ENCODE measurements at regions not wholly inside any gene's neighbourhood (a gene's known extent, or its start where the extent isn't known, plus 50 kb on each side); places are given as distances from the start of the nearest gene placed in this dataset.
"Not testable (repeated sequence)": the region's sequence is repeated elsewhere in the genome, so short reads cannot be mapped to it uniquely, and the experiment has no call there.

DNA sequence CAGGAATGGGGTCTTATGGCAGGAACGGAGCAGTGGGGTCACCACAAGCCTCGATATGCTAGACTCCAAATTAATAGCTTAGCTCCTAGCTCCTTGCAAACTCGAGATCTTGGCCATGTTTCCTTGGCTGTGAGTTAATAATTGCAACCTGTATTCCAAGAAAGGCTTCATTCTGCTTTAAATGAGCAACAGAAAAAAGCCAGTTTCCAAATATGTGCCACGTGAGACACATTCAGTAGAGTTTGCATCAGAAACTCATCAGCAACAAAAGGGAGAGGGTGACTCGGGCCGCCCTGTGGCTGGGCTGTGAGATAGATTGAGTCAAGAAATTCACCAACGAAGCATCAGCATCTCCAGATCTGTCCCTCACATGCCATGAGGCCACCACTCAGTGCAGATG is 112.0 kb downstream of the NPTX2 start:
- DNase-seq, result no peak

DNA sequence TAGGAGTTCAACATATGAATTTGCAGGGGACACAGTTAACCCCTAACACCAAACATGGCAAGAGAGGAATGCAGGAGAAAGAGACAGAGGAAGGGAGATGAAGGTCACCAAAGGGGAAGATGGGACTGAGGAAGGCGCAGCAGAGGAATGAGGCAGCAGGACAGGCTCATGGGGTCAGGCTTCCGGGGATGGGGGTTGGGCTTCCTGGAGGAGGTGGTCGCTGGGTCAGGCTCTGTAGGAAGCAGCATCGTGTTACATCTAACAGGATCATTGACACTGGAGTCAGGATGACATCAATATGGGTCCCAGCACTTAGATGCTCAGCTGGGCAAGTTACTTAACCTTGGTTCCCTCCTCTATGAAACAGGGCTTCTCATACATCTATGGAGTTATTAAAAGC is 113.2 kb downstream of the NPTX2 start:
- no peak for DNase-seq

DNA sequence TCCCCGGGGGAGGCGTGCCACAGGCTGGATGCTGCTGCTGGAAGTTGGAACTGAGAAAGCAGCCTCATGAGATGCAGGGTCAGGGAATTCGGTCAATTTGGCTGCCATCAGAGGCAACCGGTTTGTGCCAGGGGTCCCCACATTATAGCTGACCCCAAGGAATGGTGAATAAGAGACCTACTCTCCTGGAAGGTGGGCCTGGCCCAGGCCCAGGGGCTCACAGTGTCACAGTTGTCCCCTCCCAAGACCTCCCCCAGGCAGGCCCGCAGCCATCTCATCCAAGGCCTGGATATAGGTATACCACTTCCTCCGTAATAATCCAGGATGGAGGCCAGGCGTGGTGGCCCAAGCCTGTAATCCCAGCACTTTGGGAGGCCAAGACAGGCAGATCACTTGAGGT is 114.6 kb downstream of the NPTX2 start:
- DNase-seq, result no peak

DNA sequence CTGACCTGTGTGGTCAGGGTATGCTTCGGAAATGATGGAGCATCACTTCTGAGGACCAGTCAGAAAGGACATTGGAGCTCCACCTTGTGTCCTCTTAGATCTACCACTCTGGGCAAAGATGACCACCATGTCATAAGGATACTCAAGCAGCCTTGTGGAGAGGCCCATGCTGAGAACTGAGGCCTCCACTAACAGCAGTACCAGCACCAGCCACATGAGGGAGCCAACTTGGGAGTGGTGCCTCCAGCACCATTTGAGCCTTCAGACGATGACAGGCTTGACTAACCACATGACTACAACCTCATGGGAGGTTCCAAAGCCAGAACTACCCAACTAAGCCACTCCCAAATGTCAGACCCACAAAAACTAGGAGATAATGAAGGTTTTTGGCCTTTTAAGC is 116.0 kb downstream of the NPTX2 start:
- DNase-seq, result peak; percentile 69

DNA sequence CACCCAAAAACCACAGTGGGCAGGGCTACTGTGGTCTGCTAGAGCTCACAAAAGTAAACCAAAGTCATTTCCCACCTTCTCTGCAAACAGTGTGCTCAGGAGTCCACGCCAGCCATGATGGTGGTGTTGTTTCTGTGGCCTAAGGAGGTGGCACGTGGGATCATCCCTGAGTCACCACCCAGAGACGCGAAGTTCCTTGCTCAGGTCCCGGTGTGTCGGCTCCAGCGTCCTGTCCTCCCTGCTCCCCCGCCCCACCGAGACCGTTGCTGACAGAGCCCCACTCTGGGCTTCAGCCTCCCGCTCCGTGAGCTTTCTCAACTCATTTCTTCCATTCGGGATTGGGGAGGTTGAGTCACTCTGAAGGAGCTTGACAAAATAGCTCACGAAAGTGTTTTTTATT is 118.7 kb downstream of the NPTX2 start:
- no peak for DNase-seq

DNA sequence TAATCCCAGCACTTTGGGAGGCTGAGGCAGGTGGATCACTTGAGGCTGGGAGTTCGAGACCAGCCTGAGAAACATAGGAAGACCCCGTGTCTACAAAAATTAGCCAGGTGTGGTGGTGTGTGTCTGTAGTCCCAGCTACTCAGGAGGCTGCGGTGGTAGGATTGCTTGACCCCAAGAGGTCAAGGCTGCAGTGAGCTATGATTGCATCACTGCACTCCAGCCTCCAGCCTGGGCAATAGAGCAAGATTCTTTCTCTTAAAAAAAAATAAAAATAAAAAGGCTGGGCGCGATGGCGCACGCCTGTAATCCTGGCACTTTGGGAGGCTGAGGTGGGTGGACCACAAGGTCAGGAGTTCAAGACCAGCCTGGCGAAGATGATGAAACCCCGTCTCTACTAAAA is 119.4 kb downstream of the NPTX2 start:
- not testable (repeated sequence) for DNase-seq

DNA sequence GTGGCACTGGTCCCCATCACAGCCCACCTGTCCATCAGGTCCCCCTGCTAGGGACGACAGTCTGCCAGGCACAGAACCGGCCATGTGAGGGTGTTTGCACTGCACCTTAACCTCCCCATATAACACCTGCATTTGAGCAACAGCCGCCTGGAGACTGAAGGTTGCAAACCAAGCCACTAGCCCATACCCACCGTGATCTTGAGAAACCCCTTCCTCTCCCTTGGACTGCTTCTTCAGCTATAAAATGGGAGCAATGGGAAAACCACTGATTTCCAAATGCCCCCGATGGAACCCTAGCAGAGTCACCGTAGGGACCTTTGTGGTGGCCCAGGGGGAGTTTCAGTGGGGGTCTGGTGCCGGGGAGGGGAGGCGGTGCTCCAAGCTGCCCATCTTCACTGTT is 120.1 kb downstream of the NPTX2 start:
- no peak for DNase-seq

DNA sequence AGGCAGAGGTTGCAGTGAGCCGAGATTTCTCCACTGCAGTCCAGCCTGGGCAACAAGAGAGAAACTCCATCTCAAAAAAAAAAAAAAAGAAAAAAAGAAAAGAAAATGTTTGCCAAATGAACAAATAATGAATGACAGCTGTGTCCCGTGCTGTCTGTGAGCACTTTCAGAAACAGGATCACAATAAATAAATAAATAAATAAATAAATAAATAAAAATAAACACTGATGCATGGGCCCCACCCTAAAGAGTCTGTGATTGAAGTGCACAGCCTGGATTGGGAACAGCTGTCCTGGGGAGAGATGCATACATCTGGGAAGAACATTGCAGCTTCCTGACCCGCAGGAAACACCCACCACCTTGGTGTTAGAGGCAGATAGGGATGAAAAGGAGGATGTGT is 123.6 kb downstream of the NPTX2 start:
- no peak for DNase-seq

DNA sequence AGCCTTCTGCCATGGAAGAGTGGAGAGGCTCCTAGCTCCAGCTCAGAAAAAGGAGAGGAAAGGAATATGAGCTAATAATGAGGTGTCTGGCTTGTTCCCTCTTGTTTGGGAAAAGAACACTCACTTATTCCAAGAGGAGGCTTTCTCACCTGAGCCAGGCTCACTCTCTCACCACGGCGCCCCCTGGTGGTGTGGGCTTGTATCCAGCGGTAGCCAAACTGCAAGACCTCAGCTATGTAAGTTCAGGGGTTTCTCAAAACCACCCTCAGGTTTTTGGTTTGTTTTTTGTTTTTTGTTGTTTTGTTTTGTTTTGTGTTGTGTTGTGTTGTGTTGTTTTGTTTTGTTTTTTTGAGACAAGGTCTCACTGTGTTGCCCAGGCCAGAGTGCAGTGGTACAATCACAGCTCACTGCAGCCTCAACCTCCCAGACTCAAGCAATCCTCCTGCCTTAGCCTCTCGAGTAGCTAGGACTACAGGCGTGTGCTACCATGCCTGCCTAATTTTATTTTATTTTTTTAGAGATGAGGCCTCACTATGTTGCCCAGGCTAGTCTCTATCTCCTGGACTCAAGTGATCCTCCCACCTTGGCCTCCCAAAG is 124.0 kb downstream of the TMEM130 start:
- peak; percentile 61 for DNase-seq

DNA sequence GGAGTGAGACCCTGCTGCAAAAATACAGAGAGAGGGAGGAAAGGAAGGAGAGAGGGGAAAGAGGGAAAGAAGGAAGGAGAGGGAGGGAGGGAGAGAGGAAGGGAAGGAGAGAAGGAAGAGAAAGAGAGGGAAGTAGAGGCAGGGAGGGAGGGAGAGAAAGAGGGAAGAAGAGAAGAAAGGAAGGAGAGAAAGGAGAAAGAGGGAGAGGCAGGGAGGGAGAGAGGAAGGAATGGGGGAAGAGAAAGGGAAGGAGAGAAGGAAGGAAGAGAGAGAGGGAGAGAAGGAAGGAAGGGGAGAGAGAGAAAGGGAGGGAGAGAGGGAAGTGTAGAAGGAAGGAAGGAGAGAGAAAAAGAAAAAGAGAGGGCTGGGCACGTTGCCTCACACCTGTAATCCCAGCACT is 121.7 kb downstream of the TMEM130 start:
- no peak for DNase-seq

DNA sequence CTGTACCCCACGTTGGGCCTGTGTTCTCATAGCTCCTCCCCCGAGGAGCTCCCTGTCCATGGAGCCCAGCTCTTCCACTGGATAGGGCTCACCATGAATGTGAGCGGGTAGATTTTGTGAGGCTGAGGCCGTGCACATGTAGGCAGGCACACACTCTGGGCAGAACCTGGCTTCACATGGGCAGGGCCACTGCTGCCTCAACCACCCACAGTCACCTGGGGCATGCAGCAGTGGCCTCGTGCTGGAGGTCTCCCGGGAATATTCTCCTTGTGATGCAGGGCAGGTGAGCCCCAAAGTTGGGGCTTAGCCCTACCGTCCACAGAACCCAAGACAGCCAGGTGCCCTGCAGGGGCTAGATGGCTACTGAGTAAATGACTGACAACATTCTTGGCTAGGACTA is 116.6 kb downstream of the TMEM130 start:
- no peak for DNase-seq

DNA sequence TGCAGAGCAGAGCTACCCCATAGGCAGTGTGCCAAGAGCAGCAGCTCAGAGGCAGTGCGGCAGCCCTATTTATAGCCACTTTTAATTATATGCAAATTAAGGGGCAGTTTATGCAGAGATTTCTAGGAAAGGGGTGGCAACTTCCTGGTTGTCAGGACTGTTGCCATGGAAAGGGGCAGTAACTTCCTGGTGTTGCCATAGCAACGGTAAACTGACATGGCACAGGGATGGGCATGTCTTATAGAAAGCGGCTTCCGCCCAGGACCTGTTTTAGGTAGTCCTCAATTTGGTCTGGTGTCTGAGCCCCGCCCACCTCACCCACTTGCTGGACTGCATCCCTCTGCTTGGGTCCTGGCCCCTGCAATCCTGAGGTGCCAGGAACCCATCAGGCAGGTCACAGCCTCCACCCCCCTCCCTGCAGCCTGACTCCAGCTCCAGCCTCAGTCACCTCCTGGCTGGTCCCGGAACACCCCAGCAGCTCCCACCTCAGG is 115.8 kb downstream of the TMEM130 start:
- no peak for DNase-seq

DNA sequence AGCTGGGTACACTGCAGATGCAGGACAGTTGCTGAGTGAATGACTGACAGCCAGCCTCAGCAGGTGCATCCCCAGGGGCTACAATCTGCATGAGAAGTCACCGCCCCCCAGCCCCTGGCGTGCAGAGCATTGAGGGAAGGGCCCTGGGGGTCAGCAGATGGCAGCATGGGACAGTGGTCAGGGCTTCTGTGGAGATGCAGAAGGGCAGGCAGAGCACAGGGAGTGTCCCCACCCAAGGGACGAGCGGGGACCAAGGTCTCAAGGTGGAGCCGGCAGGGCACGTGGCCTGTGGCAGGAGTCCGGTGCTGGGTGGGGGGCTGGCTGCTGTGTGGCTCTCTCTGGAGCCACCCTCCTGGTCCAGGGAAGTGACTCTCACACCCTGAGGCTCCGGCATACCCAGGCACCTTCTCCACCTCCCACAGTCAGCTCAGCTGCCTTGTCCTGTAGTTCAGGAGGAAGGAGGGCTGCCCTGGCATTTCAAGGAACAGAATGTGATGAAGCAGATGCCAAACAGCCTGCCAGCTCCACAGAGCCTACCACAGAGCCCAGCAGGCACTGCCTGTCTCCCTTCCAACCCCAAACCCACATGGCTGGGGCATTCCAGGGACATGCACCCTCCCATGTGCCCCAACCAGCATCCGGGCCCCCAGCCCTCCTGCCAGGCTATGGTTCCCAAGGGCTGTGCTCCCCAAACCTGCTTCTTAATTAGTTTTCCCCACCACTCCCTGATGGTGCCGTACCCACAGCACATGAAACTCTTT is 114.5 kb downstream of the TMEM130 start:
- no peak for DNase-seq

DNA sequence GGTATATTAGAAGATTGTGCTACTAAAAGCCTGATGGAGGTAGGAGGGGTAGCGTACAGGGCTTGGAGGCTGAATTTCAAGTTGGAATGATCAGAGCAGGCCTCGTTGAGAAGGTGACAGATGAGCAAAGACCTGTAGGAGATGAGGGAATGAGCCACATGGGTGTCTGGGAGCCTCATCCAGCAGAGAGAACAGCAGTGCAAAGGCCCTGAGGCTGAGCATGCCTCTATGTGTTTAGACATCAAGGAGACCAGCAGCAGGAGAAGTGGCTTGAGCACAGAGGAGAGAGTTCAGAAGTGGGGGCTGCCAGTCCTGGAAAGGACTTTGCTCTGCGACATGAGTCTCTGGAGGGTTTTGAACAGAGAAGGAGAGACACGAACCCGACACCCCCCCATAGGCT is 111.7 kb downstream of the TMEM130 start:
- DNase-seq, result no peak

DNA sequence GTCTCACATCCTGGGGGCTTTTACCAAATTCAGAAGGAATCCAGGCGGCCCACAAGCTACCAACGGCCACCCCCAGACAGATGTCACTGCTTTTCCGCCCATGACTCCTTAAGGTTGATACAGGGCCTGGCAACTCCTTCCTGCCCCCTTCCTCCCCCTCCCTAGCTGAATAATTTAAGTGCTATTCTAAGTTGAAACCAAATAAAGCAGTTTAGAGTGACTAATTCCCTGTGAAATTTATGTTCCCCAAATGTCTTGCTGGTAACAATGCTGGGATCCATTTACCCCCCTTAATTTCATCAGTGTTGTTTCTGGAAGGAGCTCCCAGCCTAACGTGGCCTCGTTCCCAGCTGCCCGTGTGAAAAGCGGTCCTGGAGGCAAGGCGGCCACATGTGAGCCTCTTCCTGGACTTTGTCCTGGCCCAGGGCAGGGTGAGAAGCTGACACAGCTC is 109.6 kb downstream of the TMEM130 start:
- no peak for DNase-seq

DNA sequence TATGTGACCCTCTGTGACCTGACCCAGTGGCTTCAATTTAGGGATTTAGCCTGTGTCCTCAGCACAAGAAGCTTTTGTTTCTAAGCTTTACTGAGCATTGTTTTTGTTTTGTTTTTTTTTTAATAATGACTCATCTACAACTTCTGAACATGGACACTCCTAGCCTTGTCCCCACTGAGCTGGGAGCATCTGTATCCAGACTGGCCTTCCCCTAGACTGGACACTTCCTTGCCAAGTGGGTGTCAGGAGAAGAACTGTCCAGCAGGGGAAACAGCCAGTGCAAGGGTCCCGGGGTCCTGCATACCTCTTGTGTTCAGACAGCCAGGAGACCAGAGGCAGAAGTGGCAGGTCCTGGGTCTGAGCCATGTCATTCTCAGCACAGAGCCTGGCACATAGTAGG is 108.6 kb downstream of the TMEM130 start:
- DNase-seq, result no peak

DNA sequence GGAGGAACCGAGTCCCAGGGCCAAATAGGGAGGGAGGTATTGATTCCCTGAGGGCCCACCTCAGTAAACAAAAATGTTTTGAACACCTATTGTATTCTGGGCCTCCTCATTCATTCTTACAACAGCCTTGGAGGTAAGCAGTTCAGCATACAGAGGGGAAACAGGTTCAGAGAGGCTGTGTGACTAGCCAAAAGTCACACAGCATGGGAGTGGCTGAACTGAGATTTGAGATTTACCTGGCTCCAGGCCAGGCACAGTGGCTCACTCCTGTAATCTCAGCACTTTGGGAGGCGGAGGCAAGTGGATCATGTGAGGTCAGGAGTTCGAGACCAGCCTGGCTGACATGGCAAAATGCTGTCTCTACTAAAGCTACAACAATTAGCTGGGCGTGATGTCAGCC is 107.2 kb downstream of the TMEM130 start:
- no peak for DNase-seq

DNA sequence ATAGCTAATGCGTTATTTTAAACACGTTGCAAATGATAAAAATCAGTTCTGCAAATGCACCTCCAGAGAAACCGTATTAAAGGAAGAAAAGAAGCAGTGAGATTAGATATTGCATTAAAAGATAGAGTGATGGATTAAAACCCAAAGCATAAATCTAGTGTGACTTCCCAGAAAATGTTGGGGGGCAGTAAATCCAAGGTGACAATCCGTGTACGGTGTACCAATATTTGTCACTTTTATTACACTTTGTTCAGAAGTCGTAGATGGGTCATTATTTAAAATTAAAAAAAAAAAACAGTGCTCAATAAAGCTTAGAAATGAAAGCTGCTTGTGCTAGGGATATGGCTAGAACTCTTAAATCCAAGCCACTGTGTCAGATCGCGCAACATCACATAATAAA is 106.4 kb downstream of the TMEM130 start:
- no peak for DNase-seq

DNA sequence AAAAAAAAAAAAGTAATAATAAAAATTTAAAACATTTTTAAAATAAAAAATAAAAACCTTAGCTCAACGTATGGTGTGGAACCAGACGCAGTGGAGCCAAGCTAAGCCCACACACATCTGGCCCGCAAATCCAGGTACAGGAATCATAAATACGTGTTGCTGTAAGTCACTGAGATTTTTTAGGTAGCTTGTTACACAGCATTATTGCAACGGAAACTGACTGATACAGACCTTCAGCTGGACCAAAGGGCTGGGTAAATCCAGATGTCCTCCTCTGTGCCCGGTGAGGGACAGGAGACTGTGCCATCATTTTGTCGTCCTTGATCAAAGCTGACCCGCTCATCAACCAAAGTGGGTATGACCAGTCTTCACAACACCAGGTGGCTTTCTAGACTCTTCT is 104.9 kb downstream of the TMEM130 start:
- no peak for DNase-seq

DNA sequence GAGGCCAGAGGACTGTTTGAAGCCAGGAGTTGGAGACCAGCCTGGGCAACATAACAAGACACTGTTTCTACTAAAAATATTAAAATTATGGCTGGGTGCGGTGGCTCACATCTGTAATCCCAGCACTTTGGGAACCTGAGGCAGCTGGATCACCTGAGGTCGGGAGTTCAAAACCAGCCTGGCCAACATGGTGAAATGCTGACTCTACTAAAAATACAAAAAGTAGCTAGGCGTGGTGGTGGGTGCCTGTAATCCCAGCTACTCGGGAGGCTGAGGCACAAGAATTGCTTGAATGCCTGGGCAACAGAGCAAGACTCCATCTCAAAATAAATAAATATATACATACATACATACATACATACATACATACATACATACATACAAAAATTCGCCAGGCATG is 99.7 kb downstream of the TMEM130 start:
- not testable (repeated sequence) for DNase-seq

DNA sequence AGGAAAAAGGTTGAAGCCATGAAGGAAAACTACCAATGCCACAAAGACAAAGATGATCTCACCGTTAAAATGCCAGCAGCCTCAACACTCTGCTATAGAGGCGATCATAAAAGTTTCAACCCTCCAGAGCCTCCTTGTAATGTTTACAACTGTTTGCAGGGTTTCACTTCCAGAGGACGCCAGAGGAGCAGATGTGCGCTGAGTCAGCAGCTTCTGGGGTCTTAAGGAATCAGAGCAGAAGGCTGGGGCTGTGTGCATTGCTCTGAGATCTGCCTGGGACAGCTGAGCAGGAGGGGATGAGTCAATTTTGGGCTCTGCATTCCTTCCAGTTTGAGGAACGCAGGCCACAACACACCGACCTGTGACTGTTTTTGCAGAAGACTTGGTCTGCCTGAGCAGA is 98.3 kb downstream of the TMEM130 start:
- DNase-seq, result no peak

DNA sequence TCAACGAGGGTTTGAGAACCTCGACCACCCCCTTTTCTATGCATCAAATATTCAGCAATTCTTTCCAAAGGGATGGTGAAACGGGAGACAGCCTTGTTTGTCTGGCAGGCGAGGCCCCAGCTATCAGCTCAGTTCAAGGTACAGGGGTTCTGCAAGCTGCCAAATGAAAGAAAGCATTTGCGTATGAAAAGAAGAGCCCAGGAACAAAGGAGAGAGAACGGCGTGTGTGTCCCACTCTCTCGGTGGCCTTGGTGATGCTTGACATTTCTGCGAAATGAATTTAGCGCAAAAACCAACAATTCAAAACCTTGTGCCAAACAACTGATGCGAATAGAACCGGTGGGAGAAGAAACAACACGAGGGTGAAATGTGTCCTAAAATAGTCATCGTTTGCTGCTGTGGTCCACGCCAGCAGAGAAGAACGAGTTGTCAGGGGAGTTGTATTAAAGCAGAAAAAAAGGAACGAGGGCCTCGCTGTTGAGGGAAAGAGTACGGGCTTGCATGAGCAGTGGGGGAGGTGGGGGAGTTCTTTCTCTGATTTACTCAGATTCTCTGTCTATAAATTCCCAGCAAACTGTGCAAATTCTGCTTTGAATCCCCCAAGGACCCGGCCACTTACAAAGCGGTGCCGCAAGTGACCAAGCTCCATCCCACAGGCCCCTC is 97.7 kb downstream of the TMEM130 start:
- DNase-seq, result no peak

DNA sequence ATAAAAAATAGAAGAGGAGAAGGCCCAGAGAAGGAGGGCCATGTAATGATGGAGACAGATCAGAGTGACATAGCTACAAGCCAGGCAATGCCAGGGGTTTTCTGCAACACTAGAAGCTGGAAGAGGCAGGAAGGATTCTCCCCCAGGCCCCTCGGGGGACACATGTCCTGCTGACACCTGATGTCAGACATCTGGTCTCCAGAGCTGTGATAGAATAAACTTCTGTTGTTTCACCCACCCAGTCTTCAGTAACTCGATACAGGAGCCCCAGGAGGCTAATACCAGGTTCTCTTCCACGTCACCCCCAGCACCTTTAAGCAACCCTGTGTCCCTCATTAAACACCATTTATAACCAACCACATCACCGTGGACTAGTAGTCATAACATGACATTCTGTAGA is 94.9 kb downstream of the TMEM130 start:
- no peak for DNase-seq

DNA sequence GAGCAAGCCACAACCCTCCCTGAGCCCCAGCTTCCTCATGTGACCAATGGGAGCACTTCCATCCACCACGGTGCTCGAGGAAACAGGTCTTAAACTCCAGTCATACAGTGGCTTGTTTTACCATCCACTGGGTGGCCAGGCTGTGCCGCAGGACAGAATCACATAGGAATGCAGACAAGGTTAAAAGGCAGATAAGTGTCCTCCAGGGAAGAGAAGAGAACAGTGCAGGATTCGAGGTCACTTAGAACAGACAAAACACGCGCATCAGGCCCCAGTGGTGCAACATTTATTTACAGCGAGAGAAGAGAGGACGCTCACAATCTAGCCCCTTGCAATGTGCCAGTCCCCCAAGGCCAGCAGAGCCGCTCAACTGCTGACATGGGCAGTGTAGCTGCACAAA is 92.8 kb downstream of the TMEM130 start:
- DNase-seq, result no peak

Measured in hematopoietic multipotent progenitor cell treated with erythropoietin and hydrocortisone succinate and interleukin-3 and kit ligand, for 8 days (in vitro differentiated cells).